Stimulated activated CD4-positive, alpha-beta T cell treated with anti-CD3 and anti-CD28 coated beads, Interleukin-1b, Interleukin-23, amount 100 ng/mL, for 24 hours (primary cell): ENCODE measurements at regions not wholly inside any gene's neighbourhood (a gene's known extent, or its start where the extent isn't known, plus 50 kb on each side); places are given as distances from the start of the nearest gene placed in this dataset.

Experiments
- DNase-seq, 4 experiments: peaks; one replicate each; pipeline ENCODE4 v3.0.0-alpha.2; 2020; ENCODE audit warnings: low read depth in 4 of 4, low spot score in 1 of 4

DNA sequence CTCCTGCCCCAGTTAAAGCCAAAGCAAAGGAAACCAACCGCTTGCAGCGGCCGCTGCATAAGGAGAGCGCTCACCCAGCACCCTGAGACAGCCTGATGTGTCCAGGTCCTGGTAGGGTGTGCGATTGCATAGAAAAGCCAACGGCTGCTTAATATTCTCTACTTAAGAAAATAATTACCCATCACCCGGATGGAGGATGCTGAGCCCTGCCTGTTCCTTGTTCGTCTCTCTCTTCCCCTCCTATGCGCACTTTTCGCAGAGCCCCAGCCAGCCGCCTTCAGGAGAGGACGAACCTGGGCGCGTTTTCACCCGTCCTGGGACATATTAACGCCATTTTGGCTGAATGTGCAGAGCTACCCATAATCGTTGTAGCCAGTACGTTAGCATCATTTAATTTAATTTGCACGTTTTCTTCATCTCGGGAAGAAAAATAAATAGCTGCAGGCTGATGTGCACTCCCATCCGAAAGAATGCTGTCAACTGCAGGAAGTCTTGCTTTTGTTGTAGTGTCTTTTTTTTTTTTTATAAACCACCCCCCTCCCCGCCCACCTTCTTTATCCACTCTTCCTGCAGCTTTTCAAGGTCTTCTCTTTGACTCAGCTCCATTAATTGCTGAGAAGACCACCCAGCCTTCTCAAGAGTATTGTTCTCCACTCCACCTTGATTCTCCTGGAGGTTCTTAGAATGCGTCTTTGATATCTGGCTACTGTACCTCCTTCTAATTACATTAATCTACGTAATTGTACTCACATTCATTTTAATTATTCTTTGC lies 214.5 kb downstream of the TEX29 start:
- no peak for DNase-seq

DNA sequence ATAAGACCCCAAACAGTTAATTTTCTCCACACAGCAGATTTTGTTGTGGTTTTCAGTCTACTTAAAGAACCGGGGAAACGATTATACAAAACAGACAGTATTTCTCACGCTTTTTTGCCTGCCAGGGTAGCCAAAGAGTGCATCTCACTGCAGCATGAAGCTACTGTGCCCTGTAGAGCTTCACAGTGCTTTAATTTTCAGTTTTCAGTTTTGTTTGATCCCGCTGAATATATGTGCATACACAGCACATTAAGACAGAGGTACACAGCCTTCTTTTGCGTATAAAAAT lies 215.0 kb downstream of the TEX29 start:
- DNase-seq = no peak

DNA sequence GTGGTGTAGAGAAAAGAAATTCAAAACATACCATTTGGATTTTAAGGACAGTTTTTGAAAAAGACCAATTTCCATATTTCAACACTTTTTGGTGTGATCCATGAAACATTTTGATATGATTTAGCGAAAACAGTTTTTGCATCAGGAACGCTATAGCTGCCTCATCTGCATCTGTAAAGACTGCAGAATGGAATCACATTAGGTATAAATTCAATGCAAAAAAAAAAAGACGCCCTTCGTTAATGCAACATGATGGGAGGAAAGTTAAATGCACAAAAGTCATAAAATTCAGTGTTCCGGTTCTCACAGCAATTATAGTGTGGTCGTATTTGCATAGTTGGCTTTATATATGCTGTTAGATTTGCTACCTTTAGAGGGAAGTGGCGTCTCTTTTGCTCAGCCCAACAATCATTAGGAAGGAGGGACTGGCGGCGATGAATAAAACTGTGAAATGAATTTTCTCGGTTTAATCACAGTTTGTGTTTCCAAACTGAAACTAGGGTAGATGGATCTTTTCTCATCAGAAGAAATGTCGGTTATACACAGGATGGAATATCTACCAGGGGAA lies 215.7 kb downstream of the TEX29 start:
- DNase-seq = no peak

DNA sequence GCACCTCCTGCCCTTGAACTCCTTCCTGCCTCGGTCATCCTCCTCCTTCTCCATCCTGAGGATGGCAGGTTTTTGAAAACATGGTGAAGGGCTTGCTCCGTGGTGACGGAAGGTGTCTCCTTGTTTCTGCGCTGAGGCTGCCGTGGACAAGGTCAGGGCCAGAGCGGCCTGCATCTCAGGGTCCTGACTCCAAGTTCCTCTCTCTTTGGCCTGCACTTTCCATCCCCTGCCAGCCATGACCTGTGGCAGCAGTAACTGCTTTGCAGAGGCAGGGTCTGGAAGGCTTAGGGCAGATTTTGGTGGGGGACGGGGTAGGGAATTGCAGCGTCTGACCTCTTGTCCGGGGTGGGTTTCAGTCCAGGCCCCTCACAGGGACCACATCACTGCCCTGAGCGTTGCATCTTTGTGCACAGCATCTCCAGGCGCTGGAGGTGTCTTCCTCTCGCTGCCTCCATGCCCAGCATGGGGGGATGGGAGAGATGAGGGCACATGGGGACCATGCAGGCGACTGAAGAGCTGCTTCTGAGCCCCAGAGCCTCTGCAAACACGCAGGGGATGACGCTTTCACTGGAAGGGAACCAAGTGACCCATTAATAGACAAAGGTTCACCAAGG lies 216.8 kb downstream of the TEX29 start:
- DNase-seq = no peak

DNA sequence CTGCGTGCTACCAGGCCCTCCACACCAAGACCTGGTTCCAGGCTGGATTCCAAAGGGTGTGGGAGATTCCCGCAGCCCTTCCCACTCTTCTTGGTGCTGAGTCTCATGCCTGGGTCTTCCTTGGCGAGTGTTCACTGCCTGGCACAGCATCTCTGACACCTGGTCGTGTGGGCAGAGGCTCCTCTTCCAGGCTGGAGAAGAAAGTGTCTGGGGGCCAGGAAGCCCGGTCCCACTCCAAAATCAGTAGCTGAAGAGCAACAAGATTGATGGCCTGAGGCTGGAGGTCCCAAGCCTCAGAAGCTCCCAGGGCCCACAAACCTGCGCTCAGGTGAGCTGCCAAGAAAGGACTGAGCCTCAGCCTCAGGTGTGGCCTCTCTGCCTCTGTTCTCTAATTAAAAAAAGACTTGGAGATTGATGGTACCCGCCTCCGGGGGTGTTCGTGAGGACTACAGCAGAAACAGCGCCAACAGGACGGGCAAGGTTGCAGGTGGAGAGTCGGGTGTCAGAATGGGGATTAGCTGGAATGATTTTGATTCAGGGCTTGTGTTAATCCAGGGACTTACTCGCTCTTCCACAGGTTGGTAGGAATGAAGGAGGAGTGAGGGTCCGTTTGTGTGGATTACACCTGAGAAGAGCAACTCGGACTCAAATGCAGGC lies 217.5 kb downstream of the TEX29 start:
- no peak for DNase-seq

DNA sequence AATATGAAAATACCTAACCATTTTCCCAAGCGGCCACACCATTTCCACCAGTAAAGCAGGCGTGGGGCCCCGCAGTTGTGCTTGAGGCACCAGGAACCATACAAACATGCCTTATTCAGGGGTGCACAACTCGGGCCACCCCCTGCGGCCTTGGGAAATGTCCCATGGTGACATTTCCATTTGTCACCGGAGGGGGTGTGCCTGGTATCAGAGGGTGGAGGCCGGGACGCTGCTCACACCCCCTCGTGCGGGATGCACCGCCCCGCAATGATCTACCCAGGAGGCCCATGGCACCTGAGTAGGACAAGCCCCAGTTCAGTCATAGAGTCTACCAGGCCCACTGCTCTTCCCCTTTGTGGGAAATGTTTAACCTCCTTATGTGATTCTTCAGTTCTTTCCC lies 218.8 kb downstream of the TEX29 start:
- DNase-seq = no peak

DNA sequence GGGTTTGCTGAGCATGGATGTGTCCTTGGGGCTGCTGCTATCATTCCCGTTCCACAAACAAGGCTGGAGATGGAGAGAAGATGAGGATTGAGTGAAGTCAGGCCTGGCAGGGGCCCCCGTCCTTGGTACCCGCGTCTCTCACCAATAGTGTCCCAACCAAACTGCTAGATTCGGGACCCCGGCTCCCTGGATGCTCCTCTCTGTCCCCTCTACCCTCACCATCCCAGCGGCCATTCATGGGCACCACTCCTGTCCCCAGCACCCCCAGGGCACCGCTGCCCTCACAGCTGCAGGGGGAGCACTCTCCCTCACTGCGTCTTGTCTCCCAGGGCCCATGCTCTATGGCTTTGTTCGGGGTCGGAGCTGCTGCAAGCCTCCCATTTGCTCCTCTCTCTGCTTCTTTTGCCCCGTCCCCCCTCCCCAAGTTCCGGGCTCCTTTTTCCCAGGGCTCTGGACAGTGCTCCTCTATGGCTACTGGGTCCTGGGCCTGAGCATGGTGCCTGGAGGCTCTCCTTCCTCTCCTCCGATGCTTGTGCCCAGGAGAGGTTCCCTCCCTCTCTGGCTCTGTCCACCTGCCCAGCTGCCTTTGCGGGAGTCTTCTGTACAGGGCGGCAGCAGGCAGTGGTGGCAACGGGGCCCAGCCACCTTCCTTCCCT lies 219.5 kb downstream of the TEX29 start:
- DNase-seq = no peak

DNA sequence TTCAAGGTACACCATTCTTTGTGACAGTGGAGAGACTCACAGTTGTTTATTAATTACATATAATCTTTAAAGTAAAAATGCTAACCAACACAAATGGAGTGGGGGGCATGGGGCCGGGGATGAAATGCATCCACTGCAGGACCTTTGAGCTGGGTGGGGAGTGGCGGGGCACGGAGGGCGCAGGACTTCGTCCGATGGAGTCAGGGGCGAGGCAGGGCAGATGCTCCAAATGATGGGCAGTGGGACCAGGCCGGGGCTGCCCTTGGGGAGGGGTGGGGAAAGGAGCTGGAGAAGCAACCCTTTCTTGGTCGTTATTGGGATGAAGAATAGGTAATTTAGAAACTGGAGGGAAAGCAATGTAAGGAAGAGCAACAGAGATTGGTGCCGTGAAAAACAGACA lies 220.0 kb downstream of the TEX29 start:
- DNase-seq = no peak

DNA sequence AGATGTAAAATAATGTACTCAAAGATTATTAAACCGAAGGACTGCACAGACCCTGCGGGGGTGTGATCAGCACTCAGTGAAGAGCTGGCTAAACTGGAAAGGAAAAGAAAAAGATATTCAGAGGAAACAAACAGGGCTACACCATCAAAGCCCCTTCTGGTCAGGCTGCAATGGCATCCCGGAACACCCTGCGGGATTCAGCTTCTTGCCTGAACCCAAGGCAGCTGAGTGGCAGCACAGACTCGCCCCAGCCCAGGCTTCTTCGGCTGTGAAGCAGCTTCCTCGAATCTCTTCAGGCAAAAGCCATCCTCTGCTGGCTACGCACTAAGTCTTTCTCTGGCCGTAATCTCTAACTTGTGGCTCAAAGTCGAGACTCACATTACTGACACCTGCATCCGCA lies 220.9 kb downstream of the TEX29 start:
- no peak for DNase-seq

DNA sequence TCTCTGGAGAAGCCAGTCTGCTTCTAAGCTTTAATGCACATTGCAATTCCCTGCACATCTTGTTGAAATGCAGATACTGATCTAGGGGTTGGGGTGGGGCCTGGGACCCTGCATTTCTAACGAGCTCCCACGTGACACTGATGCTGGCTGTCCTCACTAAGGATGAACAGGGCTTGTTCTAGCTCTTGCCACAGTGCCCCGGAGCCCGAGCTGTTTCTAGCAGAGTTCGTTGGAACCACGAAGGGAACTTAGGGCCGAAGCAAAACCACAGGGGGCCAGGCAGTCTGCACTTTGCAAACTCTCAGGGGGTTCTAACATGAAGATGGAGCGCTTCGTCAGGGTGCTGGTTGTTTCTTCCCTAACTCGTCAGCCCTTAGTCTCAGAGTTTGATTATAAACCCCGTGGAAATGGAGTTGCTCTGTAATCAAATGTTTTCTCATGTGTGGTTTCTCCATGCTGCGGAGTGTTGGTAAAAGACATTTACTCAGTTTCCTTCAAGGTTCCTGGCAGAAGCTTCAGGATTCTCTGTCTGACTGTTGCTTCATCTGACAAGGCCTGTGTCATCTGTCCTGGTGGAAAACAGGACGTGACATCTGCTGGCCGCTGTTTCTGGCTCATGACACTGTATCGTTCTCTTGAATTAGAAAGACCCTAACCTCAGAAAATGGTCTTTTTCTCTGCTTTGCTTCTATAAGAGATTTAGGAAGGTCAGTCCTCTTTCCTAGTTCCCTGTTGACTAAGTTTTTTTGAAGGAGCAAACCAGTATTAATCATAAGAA lies 221.5 kb downstream of the TEX29 start:
- DNase-seq = no peak

DNA sequence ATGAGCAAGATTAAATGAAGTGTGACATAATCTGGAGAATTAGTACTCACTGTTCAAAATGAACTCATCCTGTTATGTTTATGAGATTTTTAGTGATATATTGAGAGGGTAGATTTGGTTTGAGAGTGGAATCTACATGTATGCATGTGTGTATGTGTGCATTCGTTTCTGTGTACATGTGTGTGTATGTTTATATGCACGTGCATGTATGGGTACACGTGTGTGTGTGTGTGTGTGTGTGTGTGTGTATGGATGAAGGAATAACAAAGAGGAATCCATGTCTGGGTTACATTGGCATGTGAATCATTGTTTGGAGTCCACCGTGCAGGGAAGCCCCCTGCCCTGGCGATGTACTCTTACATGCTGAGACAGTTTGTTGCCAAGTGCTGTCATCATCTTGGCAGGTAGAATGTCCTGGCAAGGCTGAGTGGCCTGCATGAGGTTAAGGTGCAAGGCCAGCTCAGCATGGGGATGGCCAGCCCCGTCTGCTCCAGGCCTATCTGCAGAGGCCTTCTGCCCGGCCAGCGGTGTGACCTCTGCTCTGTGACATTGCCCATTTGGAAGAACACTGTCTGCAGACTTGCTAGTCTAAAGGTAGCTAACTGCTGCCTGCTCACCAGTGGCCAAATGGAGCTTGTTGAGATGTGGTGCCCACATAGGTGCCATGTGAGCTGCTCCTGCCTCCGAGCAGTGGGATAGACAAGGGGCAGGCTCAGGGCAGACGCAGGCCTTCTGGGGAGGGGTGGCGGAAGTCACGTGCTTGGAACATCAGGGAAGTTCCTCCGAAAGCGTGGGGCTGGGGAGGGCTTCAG lies 222.3 kb downstream of the TEX29 start:
- DNase-seq = no peak

DNA sequence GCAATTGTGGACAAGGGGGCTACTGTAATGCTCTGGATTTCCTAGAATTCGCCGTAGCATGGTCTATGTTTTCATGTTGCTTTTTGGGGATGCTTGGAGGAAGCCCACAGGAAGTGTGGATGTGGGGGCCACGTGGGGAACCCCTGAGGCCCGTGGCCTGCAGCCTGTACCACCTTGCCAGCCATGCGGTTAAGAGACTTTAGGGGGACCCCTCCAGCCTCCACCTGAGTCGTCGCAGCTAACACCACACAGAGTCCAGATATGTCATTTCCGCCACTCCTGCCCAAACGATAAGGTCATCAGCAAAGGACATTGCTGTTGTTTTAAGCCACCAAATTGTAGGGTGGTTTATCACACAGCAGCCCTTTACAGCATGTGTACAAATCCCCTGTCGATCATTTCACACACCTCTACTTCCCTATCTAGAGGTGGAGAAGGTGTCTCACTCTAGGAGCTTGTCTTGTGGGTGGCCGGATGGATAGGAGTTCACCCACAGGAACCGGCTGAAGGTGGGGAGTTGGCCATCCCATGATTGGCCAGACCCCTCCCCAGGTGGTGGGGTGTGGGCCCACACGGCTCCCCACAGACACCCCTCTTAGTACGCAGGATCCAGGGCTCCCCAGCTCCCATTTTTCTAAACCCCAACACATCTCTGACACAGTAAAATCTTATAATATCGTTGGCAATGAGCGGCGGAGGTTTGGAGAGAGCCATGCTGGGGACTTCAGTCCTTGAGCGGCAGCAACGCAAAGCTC lies 226.7 kb downstream of the TEX29 start:
- no peak for DNase-seq

DNA sequence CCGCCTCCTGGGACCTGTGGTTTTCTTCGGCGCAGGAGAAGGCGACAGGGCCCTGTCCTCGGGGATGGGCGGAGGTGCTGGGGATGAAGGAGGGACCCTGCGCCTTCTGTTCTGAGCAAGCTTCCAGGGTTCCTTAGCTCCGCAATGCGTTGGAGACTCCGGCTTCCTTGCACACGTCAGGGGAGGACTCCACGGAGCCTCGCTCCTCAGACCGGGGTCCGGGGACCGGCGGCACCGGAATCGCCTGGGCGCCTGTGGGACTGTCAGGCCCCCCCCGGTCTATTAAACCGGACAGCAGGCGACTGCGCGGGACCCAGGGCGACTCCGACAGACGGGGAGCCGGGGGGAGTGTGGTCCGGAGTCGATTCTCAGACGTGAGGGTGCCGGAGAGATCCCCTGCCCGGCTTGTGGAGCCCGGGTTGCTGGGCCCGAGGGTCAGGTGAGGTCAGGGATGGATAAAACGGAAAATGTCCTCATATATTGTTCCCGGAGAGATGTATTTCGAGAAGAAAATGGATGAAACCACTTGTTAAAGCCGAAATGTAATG lies 227.4 kb downstream of the TEX29 start:
- no peak for DNase-seq

DNA sequence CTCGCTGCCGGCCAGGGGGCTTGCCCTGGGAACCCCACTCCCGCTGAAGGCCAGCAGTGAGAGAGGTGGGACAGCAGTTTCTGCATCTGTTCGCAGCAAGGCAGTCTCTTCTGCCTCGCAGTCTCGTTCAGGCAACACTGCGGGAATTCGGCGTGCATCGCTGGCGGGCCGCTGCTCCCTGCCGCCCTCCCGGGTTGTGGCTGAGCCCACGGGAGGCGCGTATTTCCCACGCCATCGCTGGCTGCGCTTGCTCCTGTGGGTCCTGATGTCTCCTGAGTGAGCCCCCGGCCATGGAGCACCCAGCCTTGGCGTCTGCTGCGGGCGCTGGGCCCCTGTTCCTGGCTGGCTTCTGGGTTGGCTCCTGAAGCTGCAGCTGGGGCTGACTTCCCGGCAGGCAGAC lies 227.9 kb downstream of the TEX29 start:
- no peak for DNase-seq

DNA sequence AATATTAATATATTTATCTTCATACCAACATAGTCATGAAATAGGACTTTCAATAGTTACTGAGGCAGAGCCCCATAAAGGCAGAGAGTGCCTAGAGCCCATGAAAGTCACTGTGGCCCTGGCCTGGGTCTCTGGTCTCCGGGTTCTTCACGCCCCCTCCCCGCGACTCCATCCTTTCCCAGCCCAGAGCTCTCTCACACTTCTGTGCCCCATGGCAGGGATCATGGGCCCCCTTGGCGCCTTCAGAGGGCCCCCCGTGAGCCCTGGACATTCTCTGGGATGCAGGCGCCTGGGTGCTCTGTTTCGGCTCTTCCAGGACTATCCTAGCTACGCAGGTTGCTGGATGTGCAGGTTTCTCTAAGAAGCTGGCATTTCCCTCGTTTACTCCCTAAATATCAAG lies 228.4 kb downstream of the TEX29 start:
- DNase-seq = no peak

DNA sequence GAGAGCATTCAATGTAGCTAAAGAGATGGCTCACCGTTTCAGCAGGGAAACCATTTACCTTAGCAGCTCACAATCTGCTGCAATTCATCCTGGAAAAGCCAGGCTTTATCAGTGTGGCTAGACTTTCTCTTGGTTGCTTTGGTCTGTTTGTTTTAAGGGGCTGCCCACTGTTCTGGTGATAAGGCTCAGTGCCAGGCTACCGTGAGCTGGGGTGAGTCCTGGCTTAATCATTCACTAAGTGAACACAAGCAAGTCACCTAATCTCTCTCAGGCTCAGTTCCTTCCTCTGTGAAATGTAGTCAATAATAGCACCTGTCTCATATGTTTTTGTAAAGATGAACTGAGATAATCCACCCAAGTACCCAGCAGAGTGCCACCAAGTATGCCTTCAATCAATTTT lies 229.0 kb downstream of the TEX29 start:
- DNase-seq = no peak

DNA sequence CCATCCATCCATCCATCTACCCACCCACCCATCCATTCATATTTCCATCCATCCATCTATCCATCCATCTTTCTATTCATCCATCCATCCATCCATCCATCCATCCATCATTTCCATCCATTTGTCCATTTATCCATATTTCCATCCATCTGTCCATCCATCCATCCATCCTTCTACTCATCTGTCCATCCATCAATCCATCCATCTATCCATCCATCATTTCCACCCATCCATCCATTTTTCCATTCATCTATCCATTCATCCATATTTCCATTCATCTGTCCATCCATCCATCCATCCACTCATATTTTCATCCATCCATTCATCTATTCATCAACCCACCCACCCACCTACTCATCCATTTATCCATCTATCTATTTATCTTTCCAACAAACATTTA lies 229.6 kb downstream of the TEX29 start:
- no peak for DNase-seq

DNA sequence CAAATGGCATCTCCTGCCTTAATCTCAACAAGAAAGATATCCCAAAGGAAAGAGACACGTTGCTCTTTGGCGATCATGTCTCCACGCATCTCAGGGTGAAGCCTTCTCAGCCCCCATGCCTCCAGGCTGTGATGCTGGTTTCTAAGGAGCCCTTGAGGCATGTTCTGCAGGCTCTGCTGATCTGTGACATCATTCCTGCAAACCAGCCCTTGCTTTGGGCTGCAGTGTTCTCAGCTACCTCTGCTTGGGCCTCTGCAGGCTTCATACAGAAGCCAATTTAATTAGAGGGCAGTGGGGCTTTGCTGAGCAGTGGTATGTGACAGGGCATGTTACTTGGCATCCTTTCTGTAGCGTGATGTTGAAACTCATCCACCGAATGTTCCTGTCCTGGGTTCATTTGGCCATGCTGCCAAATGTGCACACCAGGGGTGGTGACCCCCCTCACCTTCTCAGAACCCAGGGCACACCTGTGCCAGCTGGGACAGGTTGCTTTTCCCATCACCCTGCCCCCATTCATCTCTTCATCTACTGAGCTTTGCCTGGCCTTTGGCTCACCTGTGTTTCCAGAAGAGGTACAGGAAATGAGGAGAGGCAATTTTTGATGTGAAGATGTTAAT lies 230.9 kb downstream of the TEX29 start:
- no peak for DNase-seq
